ENCODE measurements at regions not wholly inside any gene's neighbourhood (a gene's known extent, or its start where the extent isn't known, plus 50 kb on each side); places are given as distances from the start of the nearest gene placed in this dataset.
A peak's percentile ranks its signal among the peaks of the same experiment; 100 is the strongest.

DNA sequence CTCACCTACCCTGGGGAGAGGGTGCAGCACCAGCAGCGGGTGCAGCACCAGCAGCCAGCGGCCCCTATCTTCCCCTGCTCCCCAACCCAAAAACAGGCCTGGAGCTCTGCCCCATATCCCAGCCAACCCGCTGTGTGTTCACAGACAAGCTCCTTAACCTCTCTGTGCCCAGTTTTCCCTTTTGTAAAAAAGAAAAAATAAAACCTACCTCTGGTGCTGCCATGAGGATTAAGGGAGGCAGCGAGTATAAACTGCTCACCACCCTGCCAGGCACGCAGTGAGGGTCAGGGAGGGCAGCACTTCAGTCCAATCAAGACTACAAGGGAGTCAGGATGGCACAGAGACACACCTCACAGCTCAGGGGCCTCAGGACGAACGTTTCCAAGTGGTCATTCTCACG is 163.3 kb downstream of the NUP210 start (continued):
- TF ChIP-seq, protein P1, sequence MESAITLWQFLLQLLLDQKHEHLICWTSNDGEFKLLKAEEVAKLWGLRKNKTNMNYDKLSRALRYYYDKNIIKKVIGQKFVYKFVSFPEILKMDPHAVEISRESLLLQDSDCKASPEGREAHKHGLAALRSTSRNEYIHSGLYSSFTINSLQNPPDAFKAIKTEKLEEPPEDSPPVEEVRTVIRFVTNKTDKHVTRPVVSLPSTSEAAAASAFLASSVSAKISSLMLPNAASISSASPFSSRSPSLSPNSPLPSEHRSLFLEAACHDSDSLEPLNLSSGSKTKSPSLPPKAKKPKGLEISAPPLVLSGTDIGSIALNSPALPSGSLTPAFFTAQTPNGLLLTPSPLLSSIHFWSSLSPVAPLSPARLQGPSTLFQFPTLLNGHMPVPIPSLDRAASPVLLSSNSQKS (CRISPR knock-in tag; IDR thresholded peaks at IDR 0.05) = no peak
- TF ChIP-seq, protein P2, sequence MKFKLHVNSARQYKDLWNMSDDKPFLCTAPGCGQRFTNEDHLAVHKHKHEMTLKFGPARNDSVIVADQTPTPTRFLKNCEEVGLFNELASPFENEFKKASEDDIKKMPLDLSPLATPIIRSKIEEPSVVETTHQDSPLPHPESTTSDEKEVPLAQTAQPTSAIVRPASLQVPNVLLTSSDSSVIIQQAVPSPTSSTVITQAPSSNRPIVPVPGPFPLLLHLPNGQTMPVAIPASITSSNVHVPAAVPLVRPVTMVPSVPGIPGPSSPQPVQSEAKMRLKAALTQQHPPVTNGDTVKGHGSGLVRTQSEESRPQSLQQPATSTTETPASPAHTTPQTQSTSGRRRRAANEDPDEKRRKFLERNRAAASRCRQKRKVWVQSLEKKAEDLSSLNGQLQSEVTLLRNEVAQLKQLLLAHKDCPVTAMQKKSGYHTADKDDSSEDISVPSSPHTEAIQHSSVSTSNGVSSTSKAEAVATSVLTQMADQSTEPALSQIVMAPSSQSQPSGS (CRISPR knock-in tag; IDR thresholded peaks at IDR 0.05) = no peak
- TF ChIP-seq ZFP36 (IDR thresholded peaks at IDR 0.05; ENCODE audit: low read depth, low read length, partially characterized antibody) = peak; percentile 66
- TF ChIP-seq XRCC5 (IDR thresholded peaks at IDR 0.05; ENCODE audit: low read depth, low read length) = no peak
- TF ChIP-seq, protein P3, sequence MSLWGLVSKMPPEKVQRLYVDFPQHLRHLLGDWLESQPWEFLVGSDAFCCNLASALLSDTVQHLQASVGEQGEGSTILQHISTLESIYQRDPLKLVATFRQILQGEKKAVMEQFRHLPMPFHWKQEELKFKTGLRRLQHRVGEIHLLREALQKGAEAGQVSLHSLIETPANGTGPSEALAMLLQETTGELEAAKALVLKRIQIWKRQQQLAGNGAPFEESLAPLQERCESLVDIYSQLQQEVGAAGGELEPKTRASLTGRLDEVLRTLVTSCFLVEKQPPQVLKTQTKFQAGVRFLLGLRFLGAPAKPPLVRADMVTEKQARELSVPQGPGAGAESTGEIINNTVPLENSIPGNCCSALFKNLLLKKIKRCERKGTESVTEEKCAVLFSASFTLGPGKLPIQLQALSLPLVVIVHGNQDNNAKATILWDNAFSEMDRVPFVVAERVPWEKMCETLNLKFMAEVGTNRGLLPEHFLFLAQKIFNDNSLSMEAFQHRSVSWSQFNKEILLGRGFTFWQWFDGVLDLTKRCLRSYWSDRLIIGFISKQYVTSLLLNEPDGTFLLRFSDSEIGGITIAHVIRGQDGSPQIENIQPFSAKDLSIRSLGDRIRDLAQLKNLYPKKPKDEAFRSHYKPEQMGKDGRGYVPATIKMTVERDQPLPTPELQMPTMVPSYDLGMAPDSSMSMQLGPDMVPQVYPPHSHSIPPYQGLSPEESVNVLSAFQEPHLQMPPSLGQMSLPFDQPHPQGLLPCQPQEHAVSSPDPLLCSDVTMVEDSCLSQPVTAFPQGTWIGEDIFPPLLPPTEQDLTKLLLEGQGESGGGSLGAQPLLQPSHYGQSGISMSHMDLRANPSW (CRISPR knock-in tag; IDR thresholded peaks at IDR 0.05) = no peak
- no peak for TF ChIP-seq MCM3 (IDR thresholded peaks at IDR 0.05)
- TF ChIP-seq, protein P4, sequence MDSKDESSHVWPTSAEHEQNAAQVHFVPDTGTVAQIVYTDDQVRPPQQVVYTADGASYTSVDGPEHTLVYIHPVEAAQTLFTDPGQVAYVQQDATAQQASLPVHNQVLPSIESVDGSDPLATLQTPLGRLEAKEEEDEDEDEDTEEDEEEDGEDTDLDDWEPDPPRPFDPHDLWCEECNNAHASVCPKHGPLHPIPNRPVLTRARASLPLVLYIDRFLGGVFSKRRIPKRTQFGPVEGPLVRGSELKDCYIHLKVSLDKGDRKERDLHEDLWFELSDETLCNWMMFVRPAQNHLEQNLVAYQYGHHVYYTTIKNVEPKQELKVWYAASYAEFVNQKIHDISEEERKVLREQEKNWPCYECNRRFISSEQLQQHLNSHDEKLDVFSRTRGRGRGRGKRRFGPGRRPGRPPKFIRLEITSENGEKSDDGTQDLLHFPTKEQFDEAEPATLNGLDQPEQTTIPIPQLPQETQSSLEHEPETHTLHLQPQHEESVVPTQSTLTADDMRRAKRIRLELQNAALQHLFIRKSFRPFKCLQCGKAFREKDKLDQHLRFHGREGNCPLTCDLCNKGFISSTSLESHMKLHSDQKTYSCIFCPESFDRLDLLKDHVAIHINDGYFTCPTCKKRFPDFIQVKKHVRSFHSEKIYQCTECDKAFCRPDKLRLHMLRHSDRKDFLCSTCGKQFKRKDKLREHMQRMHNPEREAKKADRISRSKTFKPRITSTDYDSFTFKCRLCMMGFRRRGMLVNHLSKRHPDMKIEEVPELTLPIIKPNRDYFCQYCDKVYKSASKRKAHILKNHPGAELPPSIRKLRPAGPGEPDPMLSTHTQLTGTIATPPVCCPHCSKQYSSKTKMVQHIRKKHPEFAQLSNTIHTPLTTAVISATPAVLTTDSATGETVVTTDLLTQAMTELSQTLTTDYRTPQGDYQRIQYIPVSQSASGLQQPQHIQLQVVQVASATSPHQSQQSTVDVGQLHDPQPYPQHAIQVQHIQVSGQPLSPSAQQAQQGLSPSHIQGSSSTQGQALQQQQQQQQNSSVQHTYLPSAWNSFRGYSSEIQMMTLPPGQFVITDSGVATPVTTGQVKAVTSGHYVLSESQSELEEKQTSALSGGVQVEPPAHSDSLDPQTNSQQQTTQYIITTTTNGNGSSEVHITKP (IDR thresholded peaks at IDR 0.05; ENCODE audit: partially characterized antibody) = no peak
- TF ChIP-seq RCOR1 (IDR thresholded peaks at IDR 0.05; ENCODE audit: borderline replicate concordance in 1 of 2, low read depth in 2 of 2, low read length in 2 of 2) = no peak
- TF ChIP-seq SRSF7 (optimal IDR thresholded peaks at IDR 0.05; ENCODE audit: low read depth, low read length) = no peak
- TF ChIP-seq ZNF212 (CRISPR knock-in tag; IDR thresholded peaks at IDR 0.05) = no peak
- TF ChIP-seq SIN3A (IDR thresholded peaks at IDR 0.05; ENCODE audit: borderline replicate concordance in 2 of 2, control insufficient read depth in 1 of 2, low read depth in 2 of 2, low read length in 2 of 2) = no peak
- TF ChIP-seq, protein P5, sequence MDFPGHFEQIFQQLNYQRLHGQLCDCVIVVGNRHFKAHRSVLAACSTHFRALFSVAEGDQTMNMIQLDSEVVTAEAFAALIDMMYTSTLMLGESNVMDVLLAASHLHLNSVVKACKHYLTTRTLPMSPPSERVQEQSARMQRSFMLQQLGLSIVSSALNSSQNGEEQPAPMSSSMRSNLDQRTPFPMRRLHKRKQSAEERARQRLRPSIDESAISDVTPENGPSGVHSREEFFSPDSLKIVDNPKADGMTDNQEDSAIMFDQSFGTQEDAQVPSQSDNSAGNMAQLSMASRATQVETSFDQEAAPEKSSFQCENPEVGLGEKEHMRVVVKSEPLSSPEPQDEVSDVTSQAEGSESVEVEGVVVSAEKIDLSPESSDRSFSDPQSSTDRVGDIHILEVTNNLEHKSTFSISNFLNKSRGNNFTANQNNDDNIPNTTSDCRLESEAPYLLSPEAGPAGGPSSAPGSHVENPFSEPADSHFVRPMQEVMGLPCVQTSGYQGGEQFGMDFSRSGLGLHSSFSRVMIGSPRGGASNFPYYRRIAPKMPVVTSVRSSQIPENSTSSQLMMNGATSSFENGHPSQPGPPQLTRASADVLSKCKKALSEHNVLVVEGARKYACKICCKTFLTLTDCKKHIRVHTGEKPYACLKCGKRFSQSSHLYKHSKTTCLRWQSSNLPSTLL (IDR thresholded peaks at IDR 0.05) = no peak
- no peak for TF ChIP-seq U2AF2 (optimal IDR thresholded peaks at IDR 0.05; ENCODE audit: low read depth, low read length)
- no peak for TF ChIP-seq POLR3G (IDR thresholded peaks at IDR 0.05; ENCODE audit: extremely low read depth, insufficient read length, insufficient replicate concordance)
- no peak for TF ChIP-seq TAL1 (IDR thresholded peaks at IDR 0.05)
- TF ChIP-seq POLR2B (IDR thresholded peaks at IDR 0.05; ENCODE audit: low read depth, partially characterized antibody) = no peak
- TF ChIP-seq ZNF12 (CRISPR knock-in tag; IDR thresholded peaks at IDR 0.05) = no peak

Data from K562 (cell line).